ENCODE measurements at regions not wholly inside any gene's neighbourhood (a gene's known extent, or its start where the extent isn't known, plus 50 kb on each side); places are given as distances from the start of the nearest gene placed in this dataset.

- DNase-seq = no peak
- no peak for ATAC-seq (replicated peaks in 1 of 4)
Observed at GRCh38 chr21:35617491-35617890, 442.8 kb downstream of the SETD4 start.

GRCh38 chr21:35616090-35616489 lies 444.2 kb downstream of the SETD4 start:
- POLR2A ChIA-PET = no interaction called here
- H3K36me3 ChIP-seq (ENCODE audit: control insufficient read depth in 2 of 2, extremely low read depth in 1 of 2, insufficient read depth in 1 of 2, low read length in 1 of 2) = no peaks in the 10 kb centered on the region
- H3K4me3 Mint-ChIP-seq = no peak overlapping the region
- no peak overlapping the region for H3K27ac ChIP-seq (ENCODE audit: low read length)
- H3K9me3 Mint-ChIP-seq = no peaks in the 10 kb centered on the region
- WGBS (ENCODE audit: insufficient coverage) = 20% methylated on average over 1 of the region's 4 CpGs
- H3K9me3 ChIP-seq = no peaks in the 10 kb centered on the region
- no peaks in the 10 kb centered on the region for H3K36me3 Mint-ChIP-seq
- H3K27me3 ChIP-seq (replicated peaks in 1 of 2; ENCODE audit: control insufficient read depth in 2 of 2, extremely low read depth in 1 of 2, insufficient read depth in 2 of 2, low read length in 1 of 2) = no peaks in the 10 kb centered on the region
- H3K4me3 ChIP-seq (ENCODE audit: control insufficient read depth in 1 of 2, extremely low read depth in 1 of 2, low read length in 1 of 2) = no peak overlapping the region
- H3K27ac Mint-ChIP-seq = no peak overlapping the region
- CTCF ChIA-PET = interaction anchor here (0.5 to 1.0 kb wide), 3 partner anchors 11 to 871 kb away, joined by 4 to 7 read pairs (median 6); no protein-coding TSS in a partner anchor
- H3K4me1 Mint-ChIP-seq = peaks cover 2 to 6% (median 2%) of the 10 kb centered on the region in 3 donors
- peak in 1 of 35 experiments; percentile 24 for DNase-seq
- no peak for ATAC-seq (replicated peaks in 1 of 4)
- peaks cover 0 to 12% of the 10 kb centered on the region in 2 donors for H3K27me3 Mint-ChIP-seq
- no peaks in the 10 kb centered on the region for H3K4me1 ChIP-seq (ENCODE audit: control insufficient read depth in 1 of 2, extremely low read depth in 1 of 2, insufficient read depth in 2 of 2, low read length in 2 of 2)

More at GRCh38 chr21:35617491-35617890, 442.8 kb downstream of the SETD4 start:
- no CpG with 5 or more reads among the region's 3 CpGs for WGBS (ENCODE audit: insufficient coverage)
- no peaks in the 10 kb centered on the region for H3K9me3 ChIP-seq
- H3K27me3 ChIP-seq (replicated peaks in 1 of 2; ENCODE audit: control insufficient read depth in 2 of 2, extremely low read depth in 1 of 2, insufficient read depth in 2 of 2, low read length in 1 of 2) = no peaks in the 10 kb centered on the region
- CTCF ChIA-PET = no interaction called here
- H3K36me3 ChIP-seq (ENCODE audit: control insufficient read depth in 2 of 2, extremely low read depth in 1 of 2, insufficient read depth in 1 of 2, low read length in 1 of 2) = no peaks in the 10 kb centered on the region
- H3K36me3 Mint-ChIP-seq = no peaks in the 10 kb centered on the region
- H3K27ac Mint-ChIP-seq = no peak overlapping the region
- H3K9me3 Mint-ChIP-seq = no peaks in the 10 kb centered on the region
- POLR2A ChIA-PET = interaction anchor here in 1 of 2 donors (0.6 kb wide), 1 partner anchor 767 kb away, joined by 3 read pairs; no protein-coding TSS in a partner anchor
- no peak overlapping the region for H3K4me3 Mint-ChIP-seq
- peaks cover 2 to 6% (median 2%) of the 10 kb centered on the region in 3 donors for H3K4me1 Mint-ChIP-seq
- H3K4me3 ChIP-seq (ENCODE audit: control insufficient read depth in 1 of 2, extremely low read depth in 1 of 2, low read length in 1 of 2) = no peak overlapping the region
- no peak overlapping the region for H3K27ac ChIP-seq (ENCODE audit: low read length)
- no peaks in the 10 kb centered on the region for H3K4me1 ChIP-seq (ENCODE audit: control insufficient read depth in 1 of 2, extremely low read depth in 1 of 2, insufficient read depth in 2 of 2, low read length in 2 of 2)
- H3K27me3 Mint-ChIP-seq = peaks cover 0 to 12% of the 10 kb centered on the region in 2 donors

- peaks cover 0 to 12% of the 10 kb centered on the region in 2 donors for H3K27me3 Mint-ChIP-seq
- H3K36me3 ChIP-seq (ENCODE audit: control insufficient read depth in 2 of 2, extremely low read depth in 1 of 2, insufficient read depth in 1 of 2, low read length in 1 of 2) = no peaks in the 10 kb centered on the region
- ChIA-PET CTCF (no interaction called here), POLR2A (no interaction called here)
- H3K27me3 ChIP-seq (replicated peaks in 1 of 2; ENCODE audit: control insufficient read depth in 2 of 2, extremely low read depth in 1 of 2, insufficient read depth in 2 of 2, low read length in 1 of 2) = no peaks in the 10 kb centered on the region
- H3K4me1 ChIP-seq (ENCODE audit: control insufficient read depth in 1 of 2, extremely low read depth in 1 of 2, insufficient read depth in 2 of 2, low read length in 2 of 2) = no peaks in the 10 kb centered on the region
- H3K4me3 Mint-ChIP-seq = no peak overlapping the region
- no CpG with 5 or more reads among the region's 1 CpG for WGBS (ENCODE audit: insufficient coverage)
- H3K27ac Mint-ChIP-seq = no peak overlapping the region
- no peak overlapping the region for H3K27ac ChIP-seq (ENCODE audit: low read length)
- no peak for ATAC-seq (replicated peaks in 1 of 4)
- no peak for DNase-seq
- no peaks in the 10 kb centered on the region for H3K9me3 Mint-ChIP-seq
- H3K4me3 ChIP-seq (ENCODE audit: control insufficient read depth in 1 of 2, extremely low read depth in 1 of 2, low read length in 1 of 2) = no peak overlapping the region
- peaks cover 2 to 6% (median 2%) of the 10 kb centered on the region in 3 donors for H3K4me1 Mint-ChIP-seq
- H3K36me3 Mint-ChIP-seq = no peaks in the 10 kb centered on the region
- H3K9me3 ChIP-seq = no peaks in the 10 kb centered on the region
Observed at GRCh38 chr21:35615325-35615724, 445.0 kb downstream of the SETD4 start.

- POLR2A ChIA-PET = no interaction called here
- H3K4me1 Mint-ChIP-seq = peaks cover 2 to 6% (median 2%) of the 10 kb centered on the region in 3 donors
- H3K9me3 Mint-ChIP-seq = no peaks in the 10 kb centered on the region
- no peak overlapping the region for H3K4me3 Mint-ChIP-seq
- DNase-seq (no peak), ATAC-seq (replicated peaks in 1 of 4) (no peak)
- Histone ChIP-seq H3K4me1 (ENCODE audit: control insufficient read depth in 1 of 2, extremely low read depth in 1 of 2, insufficient read depth in 2 of 2, low read length in 2 of 2) (no peaks in the 10 kb centered on the region), H3K4me3 (ENCODE audit: control insufficient read depth in 1 of 2, extremely low read depth in 1 of 2, low read length in 1 of 2) (no peak overlapping the region), H3K36me3 (ENCODE audit: control insufficient read depth in 2 of 2, extremely low read depth in 1 of 2, insufficient read depth in 1 of 2, low read length in 1 of 2) (no peaks in the 10 kb centered on the region), H3K27me3 (replicated peaks in 1 of 2; ENCODE audit: control insufficient read depth in 2 of 2, extremely low read depth in 1 of 2, insufficient read depth in 2 of 2, low read length in 1 of 2) (no peaks in the 10 kb centered on the region), H3K9me3 (no peaks in the 10 kb centered on the region), H3K27ac (ENCODE audit: low read length) (no peak overlapping the region)
- no peak overlapping the region for H3K27ac Mint-ChIP-seq
- no peaks in the 10 kb centered on the region for H3K36me3 Mint-ChIP-seq
- CTCF ChIA-PET = no interaction called here
- no CpG with 5 or more reads among the region's 4 CpGs for WGBS (ENCODE audit: insufficient coverage)
- H3K27me3 Mint-ChIP-seq = peaks cover 0 to 12% of the 10 kb centered on the region in 2 donors
Observed at GRCh38 chr21:35614396-35614921, 445.9 kb downstream of the SETD4 start.

GRCh38 chr21:35611708-35612132 lies 448.6 kb downstream of the SETD4 start:
- 76% methylated on average over 2 of the region's 2 CpGs for WGBS (ENCODE audit: insufficient coverage)
- H3K36me3 Mint-ChIP-seq = no peaks in the 10 kb centered on the region
- DNase-seq = no peak
- no peak overlapping the region for H3K4me3 ChIP-seq (ENCODE audit: control insufficient read depth in 1 of 2, extremely low read depth in 1 of 2, low read length in 1 of 2)
- H3K4me3 Mint-ChIP-seq = no peak overlapping the region
- no peak for ATAC-seq (replicated peaks in 1 of 4)
- ChIA-PET POLR2A (no interaction called here), CTCF (no interaction called here)
- H3K27ac Mint-ChIP-seq = no peak overlapping the region
- H3K4me1 ChIP-seq (ENCODE audit: control insufficient read depth in 1 of 2, extremely low read depth in 1 of 2, insufficient read depth in 2 of 2, low read length in 2 of 2) = no peaks in the 10 kb centered on the region
- peaks cover 2 to 6% (median 2%) of the 10 kb centered on the region in 3 donors for H3K4me1 Mint-ChIP-seq
- no peaks in the 10 kb centered on the region for H3K9me3 ChIP-seq
- H3K27me3 Mint-ChIP-seq = peaks cover 0 to 7% of the 10 kb centered on the region in 2 donors
- no peak overlapping the region for H3K27ac ChIP-seq (ENCODE audit: low read length)
- H3K36me3 ChIP-seq (ENCODE audit: control insufficient read depth in 2 of 2, extremely low read depth in 1 of 2, insufficient read depth in 1 of 2, low read length in 1 of 2) = no peaks in the 10 kb centered on the region
- H3K27me3 ChIP-seq (replicated peaks in 1 of 2; ENCODE audit: control insufficient read depth in 2 of 2, extremely low read depth in 1 of 2, insufficient read depth in 2 of 2, low read length in 1 of 2) = no peaks in the 10 kb centered on the region
- H3K9me3 Mint-ChIP-seq = peaks cover 0 to 5% (median 5%) of the 10 kb centered on the region in 3 donors

- no peaks in the 10 kb centered on the region for H3K4me1 ChIP-seq (ENCODE audit: control insufficient read depth in 1 of 2, extremely low read depth in 1 of 2, insufficient read depth in 2 of 2, low read length in 2 of 2)
- ChIA-PET CTCF (no interaction called here), POLR2A (no interaction called here)
- H3K4me1 Mint-ChIP-seq = no peaks in the 10 kb centered on the region
- H3K27ac Mint-ChIP-seq = no peak overlapping the region
- no peaks in the 10 kb centered on the region for H3K36me3 Mint-ChIP-seq
- no peak overlapping the region for H3K4me3 ChIP-seq (ENCODE audit: control insufficient read depth in 1 of 2, extremely low read depth in 1 of 2, low read length in 1 of 2)
- no peak for ATAC-seq (replicated peaks in 1 of 4)
- peaks cover 0 to 6% of the 10 kb centered on the region in 2 experiments for H3K27me3 ChIP-seq (replicated peaks in 1 of 2; ENCODE audit: control insufficient read depth in 2 of 2, extremely low read depth in 1 of 2, insufficient read depth in 2 of 2, low read length in 1 of 2)
- no peaks in the 10 kb centered on the region for H3K36me3 ChIP-seq (ENCODE audit: control insufficient read depth in 2 of 2, extremely low read depth in 1 of 2, insufficient read depth in 1 of 2, low read length in 1 of 2)
- H3K9me3 ChIP-seq = no peaks in the 10 kb centered on the region
- peaks cover 0 to 5% of the 10 kb centered on the region in 2 donors for H3K27me3 Mint-ChIP-seq
- H3K27ac ChIP-seq (ENCODE audit: low read length) = no peak overlapping the region
- no peak overlapping the region for H3K4me3 Mint-ChIP-seq
- no CpG with 5 or more reads among the region's 4 CpGs for WGBS (ENCODE audit: insufficient coverage)
- H3K9me3 Mint-ChIP-seq = peaks cover 0 to 5% (median 5%) of the 10 kb centered on the region in 3 donors
- no peak for DNase-seq
Observed at GRCh38 chr21:35609263-35609662, 451.1 kb downstream of the SETD4 start.
